ENCODE measurements at regions not wholly inside any gene's neighbourhood (a gene's known extent, or its start where the extent isn't known, plus 50 kb on each side); places are given as distances from the start of the nearest gene placed in this dataset.

GRCh38 chr20:19913349-19913748, 103.8 kb upstream of the NAA20 start:
- H3K4me1 ChIP-seq (ENCODE audit: control insufficient read depth in 1 of 2, insufficient read depth in 2 of 2, low read length in 2 of 2), result peaks cover 90 to 93% of the 10 kb centered on the region in 2 donors
- intact Hi-C loops (cut with micrococcal nuclease), result loop anchor here in 1 of 2 donors (10.0 kb wide), 1 partner anchor 351 kb away; no protein-coding TSS in a partner anchor
- Mint-ChIP-seq H3K27ac (peak overlapping the region; percentile 88 to 99 (median 98)), H3K9me3 (peaks cover 0 to 4% (median 0%) of the 10 kb centered on the region in 7 donors), H3K36me3 (peaks cover 3 to 14% of the 10 kb centered on the region in 2 donors), H3K4me3 (peak overlapping the region in 1 of 2 donors; percentile 41), H3K4me1 (peaks cover 91% of the 10 kb centered on the region), H3K27me3 (ENCODE audit: low read depth in 3 of 3) (peaks cover 0 to 6% (median 5%) of the 10 kb centered on the region in 3 donors)
- peak overlapping the region in 1 of 2 donors; percentile 92 for H3K27ac ChIP-seq (ENCODE audit: low read depth in 1 of 2, low read length in 2 of 2)
- H3K79me2 ChIP-seq (ENCODE audit: insufficient read depth, low read length), result peaks cover 4% of the 10 kb centered on the region
- H3K9ac ChIP-seq (ENCODE audit: insufficient read depth, low read length, poor library complexity, severe bottlenecking), result no peak overlapping the region
- H3K4me2 ChIP-seq (replicated peaks; ENCODE audit: extremely low read depth, low read length, poor library complexity, severe bottlenecking), result peak overlapping the region; percentile 13
- DNase-seq, result peak in 2 of 3 donors; percentile 74 to 80
- H4K20me1 ChIP-seq (ENCODE audit: insufficient read depth, low read length), result no peaks in the 10 kb centered on the region
- no CpG with 5 or more reads among the region's 1 CpG for WGBS (ENCODE audit: insufficient coverage)
- no peaks in the 10 kb centered on the region for H3K36me3 ChIP-seq (replicated peaks in 1 of 2; ENCODE audit: control insufficient read depth in 1 of 2, insufficient read depth in 2 of 2, low read length in 2 of 2)
- no peak for TF ChIP-seq CTCF (IDR thresholded peaks at IDR 0.05)
- H3K4me3 ChIP-seq (replicated peaks in 1 of 3; ENCODE audit: low read depth in 2 of 3, low read length in 3 of 3), result peak overlapping the region in 1 of 3 experiments; percentile 9
- no peak overlapping the region for H2AFZ ChIP-seq (ENCODE audit: insufficient read depth, low read depth, low read length, poor library complexity, severe bottlenecking)
- H3K27me3 ChIP-seq (ENCODE audit: control insufficient read depth in 2 of 2, insufficient read depth in 2 of 2, low read length in 2 of 2), result no peaks in the 10 kb centered on the region
- no peaks in the 10 kb centered on the region for H3K9me3 ChIP-seq (replicated peaks in 1 of 2; ENCODE audit: control insufficient read depth in 1 of 2, insufficient read depth in 1 of 2, low read length in 2 of 2)

GRCh38 chr20:19913927-19914614, 103.1 kb upstream of the NAA20 start:
- no peaks in the 10 kb centered on the region for H3K27me3 ChIP-seq (ENCODE audit: control insufficient read depth in 2 of 2, insufficient read depth in 2 of 2, low read length in 2 of 2)
- H3K4me3 ChIP-seq (replicated peaks in 1 of 3; ENCODE audit: low read depth in 2 of 3, low read length in 3 of 3), result peak overlapping the region in 1 of 3 experiments; percentile 54
- intact Hi-C loops (cut with micrococcal nuclease), result loop anchor here in 1 of 2 donors (2.0 to 10.0 kb wide), 2 partner anchors 23 to 351 kb away; no protein-coding TSS in a partner anchor
- H4K20me1 ChIP-seq (ENCODE audit: insufficient read depth, low read length), result no peaks in the 10 kb centered on the region
- peaks cover 3 to 9% of the 10 kb centered on the region in 2 donors for H3K36me3 Mint-ChIP-seq
- DNase-seq, result peak; percentile 56 to 93 (median 72)
- H3K9me3 ChIP-seq (replicated peaks in 1 of 2; ENCODE audit: control insufficient read depth in 1 of 2, insufficient read depth in 1 of 2, low read length in 2 of 2), result no peaks in the 10 kb centered on the region
- H3K4me1 Mint-ChIP-seq, result peaks cover 90% of the 10 kb centered on the region
- peak overlapping the region; percentile 13 for H3K4me2 ChIP-seq (replicated peaks; ENCODE audit: extremely low read depth, low read length, poor library complexity, severe bottlenecking)
- no peak overlapping the region for H3K4me3 Mint-ChIP-seq
- peak overlapping the region; percentile 62 for H3K9ac ChIP-seq (ENCODE audit: insufficient read depth, low read length, poor library complexity, severe bottlenecking)
- no peaks in the 10 kb centered on the region for H3K36me3 ChIP-seq (replicated peaks in 1 of 2; ENCODE audit: control insufficient read depth in 1 of 2, insufficient read depth in 2 of 2, low read length in 2 of 2)
- H3K9me3 Mint-ChIP-seq, result peaks cover 0 to 3% (median 0%) of the 10 kb centered on the region in 7 donors
- peak overlapping the region; percentile 97 to 99 (median 99) for H3K27ac Mint-ChIP-seq
- H3K4me1 ChIP-seq (ENCODE audit: control insufficient read depth in 1 of 2, insufficient read depth in 2 of 2, low read length in 2 of 2), result peaks cover 90 to 93% of the 10 kb centered on the region in 2 donors
- no peak overlapping the region for H2AFZ ChIP-seq (ENCODE audit: insufficient read depth, low read depth, low read length, poor library complexity, severe bottlenecking)
- 98% methylated on average over 4 of the region's 10 CpGs for WGBS (ENCODE audit: insufficient coverage)
- H3K79me2 ChIP-seq (ENCODE audit: insufficient read depth, low read length), result peaks cover 4% of the 10 kb centered on the region
- peak overlapping the region; percentile 92 for H3K27ac ChIP-seq (ENCODE audit: low read depth in 1 of 2, low read length in 2 of 2)
- peaks cover 0 to 5% (median 3%) of the 10 kb centered on the region in 3 donors for H3K27me3 Mint-ChIP-seq (ENCODE audit: low read depth in 3 of 3)
- no peak for TF ChIP-seq CTCF (IDR thresholded peaks at IDR 0.05)
